Hepatocyte (in vitro differentiated cells): ENCODE measurements at regions not wholly inside any gene's neighbourhood (a gene's known extent, or its start where the extent isn't known, plus 50 kb on each side); places are given as distances from the start of the nearest gene placed in this dataset.

ENCODE experiments used
- DNase-seq: peaks from one replicate; pipeline ENCODE4 v3.0.0-alpha.2; 2016; ENCODE audit warnings: low spot score
- H2AFZ ChIP-seq: fragments of 200-600 bp; sonication (generic); 2 replicates; pipeline ENCODE4 v1.6.0; 2016; ENCODE audit warnings: antibody characterized with exemption, mild to moderate bottlenecking
- H3K27ac ChIP-seq: fragments of 200-600 bp; sonication (generic); 2 replicates; pipeline ENCODE4 v1.5.1; 2016; ENCODE audit warnings: mild to moderate bottlenecking
- H3K27me3 ChIP-seq: fragments of 200-600 bp; sonication (generic); 2 replicates; pipeline ENCODE4 v1.6.1; 2016
- H3K36me3 ChIP-seq: fragments of 200-600 bp; sonication (generic); replicated peaks from 2 replicates; pipeline ENCODE4 v1.5.1; 2016; ENCODE audit warnings: low read depth; ENCODE audit not compliant: insufficient read depth
- H3K4me1 ChIP-seq: fragments of 200-600 bp; sonication (generic); 2 replicates; pipeline ENCODE4 v1.5.1; 2016; ENCODE audit warnings: mild to moderate bottlenecking, moderate library complexity; ENCODE audit not compliant: insufficient read depth
- H3K4me2 ChIP-seq: fragments of 200-600 bp; sonication (generic); 2 replicates; pipeline ENCODE4 v1.6.0; 2016
- H3K4me3 ChIP-seq: fragments of 200-600 bp; sonication (generic); 2 replicates; pipeline ENCODE4 v1.5.1; 2016; ENCODE audit warnings: mild to moderate bottlenecking
- H3K79me2 ChIP-seq: fragments of 200-600 bp; sonication (generic); 2 replicates; pipeline ENCODE4 v1.6.0; 2017; ENCODE audit warnings: mild to moderate bottlenecking
- H3K9me2 ChIP-seq: fragments of 200-600 bp; sonication (generic); replicated peaks from 2 replicates; pipeline ENCODE4 v1.6.0; 2017; ENCODE audit warnings: mild to moderate bottlenecking; ENCODE audit not compliant: insufficient read depth
- H3K9me3 ChIP-seq: fragments of 200-600 bp; sonication (generic); 2 replicates; pipeline ENCODE4 v1.5.1; 2016; ENCODE audit warnings: low read depth, mild to moderate bottlenecking
- H4K20me1 ChIP-seq: fragments of 200-600 bp; sonication (generic); 2 replicates; pipeline ENCODE4 v1.6.0; 2016; ENCODE audit warnings: mild to moderate bottlenecking; ENCODE audit not compliant: insufficient read depth, poor library complexity, severe bottlenecking
- CTCF ChIP-seq: fragments of 200-600 bp; sonication (generic); IDR thresholded peaks from 2 replicates; pipeline ENCODE4 v1.5.1; 2016; ENCODE audit warnings: antibody characterized with exemption, mild to moderate bottlenecking; ENCODE audit not compliant: poor library complexity
- EZH2 ChIP-seq: fragments of 200-600 bp; sonication (generic); IDR thresholded peaks from 2 replicates; pipeline ENCODE4 v1.6.1; 2016; ENCODE audit warnings: antibody characterized with exemption, mild to moderate bottlenecking, borderline replicate concordance
- EZH2phosphoT487 ChIP-seq: fragments of 200-600 bp; sonication (generic); IDR thresholded peaks from one replicate; pipeline ENCODE4 v1.6.1; 2018; ENCODE audit warnings: antibody characterized with exemption, mild to moderate bottlenecking, low read depth, moderate library complexity; ENCODE audit not compliant: unreplicated experiment, severe bottlenecking
- WGBS: methylation state at CpG from one replicate; pipeline ENCODE4 v1.1.6; 2016; ENCODE audit warnings: low lambda C conversion rate; ENCODE audit errors: missing lambda C conversion rate; 5-methylcytosine and 5-hydroxymethylcytosine counted together

GRCh38 chr1:200334661-200335256 lies 75.1 kb downstream of the ZNF281 start:
- Histone ChIP-seq H3K4me1 (peaks cover 5% of the 10 kb centered on the region), H4K20me1 (no peaks in the 10 kb centered on the region), H3K27ac (no peak overlapping the region), H3K79me2 (no peaks in the 10 kb centered on the region), H3K36me3 (no peaks in the 10 kb centered on the region), H3K9me3 (no peaks in the 10 kb centered on the region), H3K9me2 (no peaks in the 10 kb centered on the region), H3K27me3 (no peaks in the 10 kb centered on the region), H3K4me2 (no peak overlapping the region), H2AFZ (no peak overlapping the region), H3K4me3 (no peak overlapping the region)
- TF ChIP-seq EZH2 (no peak), CTCF (no peak)
- peak; percentile 32 for DNase-seq
- 73% methylated on average over 2 of the region's 2 CpGs for WGBS

GRCh38 chr1:200333329-200333728 lies 76.5 kb downstream of the ZNF281 start:
- WGBS, result 93% methylated on average over 7 of the region's 7 CpGs
- no peak overlapping the region for H3K27ac ChIP-seq
- no peak overlapping the region for H2AFZ ChIP-seq
- H4K20me1 ChIP-seq, result no peaks in the 10 kb centered on the region
- no peaks in the 10 kb centered on the region for H3K36me3 ChIP-seq
- no peak overlapping the region for H3K4me2 ChIP-seq
- no peaks in the 10 kb centered on the region for H3K9me3 ChIP-seq
- no peaks in the 10 kb centered on the region for H3K9me2 ChIP-seq
- TF ChIP-seq EZH2 (no peak), CTCF (no peak), EZH2phosphoT487 (no peak)
- no peak overlapping the region for H3K4me3 ChIP-seq
- no peak for DNase-seq
- H3K27me3 ChIP-seq, result no peaks in the 10 kb centered on the region
- H3K4me1 ChIP-seq, result peaks cover 5% of the 10 kb centered on the region
- H3K79me2 ChIP-seq, result no peaks in the 10 kb centered on the region

DNA sequence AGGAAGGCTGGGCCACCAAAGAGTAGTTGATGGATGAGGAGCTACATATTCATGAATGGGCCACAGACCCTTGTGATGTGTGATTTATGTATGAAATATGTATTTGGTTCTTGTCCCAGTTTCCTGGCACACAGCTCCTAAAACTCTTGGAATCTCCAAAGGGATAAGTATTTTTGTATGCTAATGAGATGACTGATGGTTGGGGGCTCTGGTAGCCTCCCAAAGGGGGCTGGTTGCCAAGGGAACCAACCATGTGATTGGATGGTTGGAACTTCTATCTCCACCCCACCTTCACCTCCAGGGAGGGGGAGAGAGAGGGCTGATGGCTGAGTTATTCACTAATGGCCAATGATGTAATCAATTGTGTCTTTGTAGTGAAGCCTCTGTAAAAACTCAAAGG lies 77.1 kb downstream of the ZNF281 start:
- DNase-seq, result no peak
- Histone ChIP-seq H3K27me3 (no peaks in the 10 kb centered on the region), H3K9me2 (no peaks in the 10 kb centered on the region), H2AFZ (no peak overlapping the region), H3K36me3 (no peaks in the 10 kb centered on the region), H3K79me2 (no peaks in the 10 kb centered on the region), H3K9me3 (no peaks in the 10 kb centered on the region), H3K4me2 (no peak overlapping the region), H3K4me3 (no peak overlapping the region), H3K27ac (no peak overlapping the region), H4K20me1 (no peaks in the 10 kb centered on the region), H3K4me1 (peaks cover 5% of the 10 kb centered on the region)
- TF ChIP-seq EZH2phosphoT487, result no peak
- TF ChIP-seq EZH2, result no peak
- no peak for TF ChIP-seq CTCF
